GM23338 (cell line): ENCODE measurements at regions not wholly inside any gene's neighbourhood (a gene's known extent, or its start where the extent isn't known, plus 50 kb on each side); places are given as distances from the start of the nearest gene placed in this dataset.
A peak's percentile ranks its signal among the peaks of the same experiment; 100 is the strongest.

ENCODE experiments used
- ATAC-seq: fragments of 200-7000 bp; cut with Tn5 transposase; 3 replicates; pipeline ENCODE4 v1.9.1; 2020
- DNase-seq: peaks from one replicate; pipeline ENCODE4 v3.0.0-alpha.2; 2015; ENCODE audit warnings: low spot score
- H2AFZ ChIP-seq: fragments of 200-600 bp; sonication (generic); 2 replicates; pipeline ENCODE4 v1.8.0; 2016; ENCODE audit warnings: antibody characterized with exemption, mild to moderate bottlenecking, moderate library complexity
- H3F3A ChIP-seq: fragments of 200-600 bp; sonication (generic); replicated peaks from 2 replicates; pipeline ENCODE4 v1.8.0; 2017; ENCODE audit warnings: antibody characterized with exemption, mixed run types, low read depth
- H3K27ac ChIP-seq: fragments of 200-600 bp; sonication (generic); 2 replicates; pipeline ENCODE4 v1.6.1; 2016; ENCODE audit warnings: low read depth
- H3K27me3 ChIP-seq: fragments of 200-600 bp; sonication (generic); 2 replicates; pipeline ENCODE4 v1.8.0; 2016; ENCODE audit warnings: mild to moderate bottlenecking, mixed run types, moderate library complexity; ENCODE audit not compliant: insufficient read depth
- H3K36me3 ChIP-seq: fragments of 200-600 bp; sonication (generic); 2 replicates; pipeline ENCODE4 v1.8.0; 2016; ENCODE audit warnings: mild to moderate bottlenecking; ENCODE audit not compliant: insufficient read depth
- H3K4me1 ChIP-seq: fragments of 200-600 bp; sonication (generic); 2 replicates; pipeline ENCODE4 v1.8.0; 2016; ENCODE audit warnings: mild to moderate bottlenecking, moderate library complexity; ENCODE audit not compliant: insufficient read depth
- H3K4me2 ChIP-seq: fragments of 200-600 bp; sonication (generic); 2 replicates; pipeline ENCODE4 v1.7.1; 2017; ENCODE audit warnings: mixed run types
- H3K4me3 ChIP-seq: fragments of 200-600 bp; sonication (generic); 2 replicates; pipeline ENCODE4 v1.6.1; 2016; ENCODE audit warnings: mixed run types
- H3K79me2 ChIP-seq: fragments of 200-600 bp; sonication (generic); replicated peaks from 2 replicates; pipeline ENCODE4 v1.8.0; 2017; ENCODE audit warnings: mild to moderate bottlenecking; ENCODE audit not compliant: insufficient read depth
- H3K9me2 ChIP-seq: fragments of 200-600 bp; sonication (generic); 2 replicates; pipeline ENCODE4 v1.8.0; 2017; ENCODE audit not compliant: insufficient read depth
- H4K20me1 ChIP-seq: fragments of 200-600 bp; sonication (generic); replicated peaks from 2 replicates; pipeline ENCODE4 v1.8.0; 2017; ENCODE audit warnings: mild to moderate bottlenecking; ENCODE audit not compliant: insufficient read depth
- H3K27ac Mint-ChIP-seq: 2 replicates; pipeline ENCODE4 v1.8.0; 2020; ENCODE audit warnings: inconsistent platforms, mild to moderate bottlenecking, moderate library complexity, mixed read lengths
- H3K27me3 Mint-ChIP-seq: 3 replicates; pipeline ENCODE4 v1.8.0; 2022; ENCODE audit warnings: low read depth, mild to moderate bottlenecking, moderate library complexity, mixed read lengths, inconsistent platforms; ENCODE audit not compliant: insufficient read depth, poor library complexity
- H3K36me3 Mint-ChIP-seq: 3 replicates; pipeline ENCODE4 v1.8.0; 2021; ENCODE audit warnings: low read depth, mild to moderate bottlenecking, inconsistent platforms, moderate library complexity, mixed read lengths
- H3K4me1 Mint-ChIP-seq: 3 replicates; pipeline ENCODE4 v1.8.0; 2020; ENCODE audit warnings: mild to moderate bottlenecking, inconsistent platforms, mixed read lengths
- H3K4me3 Mint-ChIP-seq: 3 replicates; pipeline ENCODE4 v1.8.0; 2021; ENCODE audit warnings: moderate library complexity, mild to moderate bottlenecking, inconsistent platforms, mixed read lengths
- H3K9me3 Mint-ChIP-seq: 3 replicates; pipeline ENCODE4 v1.8.0; 2020; ENCODE audit warnings: moderate library complexity, mild to moderate bottlenecking, inconsistent platforms, mixed read lengths
- POLR2AphosphoS5 ChIP-seq: IDR thresholded peaks from 2 replicates; pipeline ENCODE4 v1.6.1; 2016; ENCODE audit warnings: antibody characterized with exemption, low read depth
- REST ChIP-seq: IDR thresholded peaks from one replicate; pipeline ENCODE4 v1.6.1; 2018; ENCODE audit warnings: antibody characterized with exemption; ENCODE audit not compliant: unreplicated experiment
- ZNF462 ChIP-seq: fragments of 250-450 bp; sonication (Bioruptor Pico); IDR thresholded peaks from 2 replicates; pipeline ENCODE4 v1.5.0; 2020; ENCODE audit warnings: mild to moderate bottlenecking, moderate library complexity

GRCh38 chrY:13069111-13069510, 164.4 kb downstream of the DDX3Y start (continued):
- no peak for TF ChIP-seq REST

GRCh38 chrY:13082748-13083147, 178.1 kb downstream of the DDX3Y start:
- H3K36me3 Mint-ChIP-seq, result peaks cover 4% of the 10 kb centered on the region; the same call in 1 of the 3 replicates
- Histone ChIP-seq H3K79me2 (no peaks in the 10 kb centered on the region), H3F3A (no peaks in the 10 kb centered on the region), H3K4me2 (no peak overlapping the region), H4K20me1 (no peaks in the 10 kb centered on the region), H3K4me1 (no peaks in the 10 kb centered on the region), H3K27me3 (no peaks in the 10 kb centered on the region), H2AFZ (no peak overlapping the region), H3K27ac (no peak overlapping the region), H3K36me3 (no peaks in the 10 kb centered on the region), H3K4me3 (no peak overlapping the region), H3K9me2 (no peaks in the 10 kb centered on the region)
- H3K4me1 Mint-ChIP-seq, result no peaks in the 10 kb centered on the region
- H3K27ac Mint-ChIP-seq, result no peak overlapping the region
- DNase-seq, result peak; percentile 26
- H3K4me3 Mint-ChIP-seq, result no peak overlapping the region
- no peak for TF ChIP-seq POLR2AphosphoS5
- H3K27me3 Mint-ChIP-seq, result peaks cover 1% of the 10 kb centered on the region
- peak; percentile 52; the same call in 2 of the 3 replicates for ATAC-seq
- H3K9me3 Mint-ChIP-seq, result peaks cover 8% of the 10 kb centered on the region

- Histone ChIP-seq H3K27ac (peak overlapping the region; percentile 33), H4K20me1 (no peaks in the 10 kb centered on the region), H3F3A (peaks cover 6% of the 10 kb centered on the region; the same call in 1 of the 2 replicates), H3K27me3 (no peaks in the 10 kb centered on the region), H3K79me2 (no peaks in the 10 kb centered on the region), H3K9me2 (peaks cover 9% of the 10 kb centered on the region; the same call in 1 of the 2 replicates), H3K4me3 (no peak overlapping the region), H2AFZ (no peak overlapping the region), H3K4me1 (peaks cover 11% of the 10 kb centered on the region), H3K4me2 (no peak overlapping the region), H3K36me3 (peaks cover 6% of the 10 kb centered on the region; the same call in 1 of the 2 replicates)
- DNase-seq (peak; percentile 66), ATAC-seq (no peak; the same call in 2 of the 3 replicates)
- Mint-ChIP-seq H3K27ac (no peak overlapping the region), H3K27me3 (peaks cover 6% of the 10 kb centered on the region), H3K9me3 (peaks cover 43% of the 10 kb centered on the region), H3K36me3 (peaks cover 42% of the 10 kb centered on the region), H3K4me3 (no peak overlapping the region), H3K4me1 (peaks cover 19% of the 10 kb centered on the region)
- TF ChIP-seq POLR2AphosphoS5, result no peak
These were observed 186.9 kb downstream of the DDX3Y start for GRCh38 chrY:13091575-13091974.

GRCh38 chrY:13092986-13093385, 188.3 kb downstream of the DDX3Y start:
- Histone ChIP-seq H3K4me2 (no peak overlapping the region), H4K20me1 (no peaks in the 10 kb centered on the region), H3K27me3 (no peaks in the 10 kb centered on the region), H3K27ac (peak overlapping the region; percentile 94), H3F3A (peaks cover 6% of the 10 kb centered on the region; the same call in 1 of the 2 replicates), H3K9me2 (peaks cover 9% of the 10 kb centered on the region; the same call in 1 of the 2 replicates), H3K36me3 (peaks cover 6% of the 10 kb centered on the region; the same call in 1 of the 2 replicates), H3K4me1 (peaks cover 11% of the 10 kb centered on the region), H2AFZ (no peak overlapping the region), H3K4me3 (no peak overlapping the region), H3K79me2 (no peaks in the 10 kb centered on the region)
- Mint-ChIP-seq H3K4me1 (peaks cover 19% of the 10 kb centered on the region), H3K27me3 (peaks cover 6% of the 10 kb centered on the region), H3K36me3 (peaks cover 43% of the 10 kb centered on the region), H3K9me3 (peaks cover 42% of the 10 kb centered on the region), H3K4me3 (no peak overlapping the region), H3K27ac (peak overlapping the region; percentile 94)
- DNase-seq, result peak; percentile 9
- ATAC-seq, result peak; percentile 56
- no peak for TF ChIP-seq ZNF462 (CRISPR knock-in tag)
